ENCODE measurements at regions not wholly inside any gene's neighbourhood (a gene's known extent, or its start where the extent isn't known, plus 50 kb on each side); places are given as distances from the start of the nearest gene placed in this dataset.

DNA sequence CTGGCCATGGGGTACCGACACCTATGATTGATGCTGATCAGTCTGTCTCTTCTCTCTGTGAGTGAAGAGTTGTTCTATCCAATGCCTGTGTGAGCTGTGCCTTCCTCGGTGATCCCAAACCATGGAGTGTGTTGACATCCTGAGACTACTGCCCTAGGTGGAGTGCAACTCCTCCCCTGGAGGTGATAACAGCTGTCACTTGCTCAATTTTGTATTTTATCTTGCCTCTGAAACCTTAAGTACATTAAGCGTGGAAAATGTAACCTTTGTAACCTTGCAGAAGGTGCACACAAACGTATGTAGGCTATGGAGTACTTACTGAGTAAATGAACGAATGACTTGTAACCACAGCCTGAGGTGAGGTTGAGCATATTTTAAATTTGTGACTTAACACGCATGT is 256.2 kb downstream of the FNDC1 start:
- Mint-ChIP-seq H3K4me1 (no peaks in the 10 kb centered on the region), H3K27me3 (peaks cover 7% of the 10 kb centered on the region), H3K9me3 (ENCODE audit: insufficient read depth) (no peaks in the 10 kb centered on the region), H3K4me3 (no peak overlapping the region), H3K27ac (no peak overlapping the region)
- Histone ChIP-seq H3K4me3 (ENCODE audit: control extremely low read depth in 1 of 5, extremely low read depth in 1 of 5, insufficient read depth in 1 of 5, low read depth in 2 of 5, low read length in 4 of 5) (no peak overlapping the region), H3K4me1 (ENCODE audit: control insufficient read depth in 2 of 2, insufficient read depth in 2 of 2, low read length in 2 of 2) (no peaks in the 10 kb centered on the region), H3K79me2 (ENCODE audit: control insufficient read depth, insufficient read depth, low read length) (no peaks in the 10 kb centered on the region), H4K20me1 (ENCODE audit: control insufficient read depth, insufficient read depth, low read length, poor library complexity, severe bottlenecking) (no peaks in the 10 kb centered on the region), H3K27me3 (replicated peaks in 1 of 4; ENCODE audit: control extremely low read depth in 1 of 4, control insufficient read depth in 3 of 4, insufficient read depth in 4 of 4, low read length in 3 of 4) (peaks cover 0 to 3% (median 0%) of the 10 kb centered on the region in 4 experiments), H3K9me3 (ENCODE audit: control extremely low read depth in 1 of 3, control insufficient read depth in 2 of 3, insufficient read depth in 1 of 3, low read length in 2 of 3) (peaks cover 0 to 16% (median 0%) of the 10 kb centered on the region in 3 donors), H3K9ac (ENCODE audit: low read length) (no peak overlapping the region), H3K27ac (ENCODE audit: low read length in 2 of 2) (no peak overlapping the region), H3K4me2 (replicated peaks; ENCODE audit: low read depth, low read length, poor library complexity, severe bottlenecking) (no peak overlapping the region), H3K36me3 (replicated peaks in 1 of 2; ENCODE audit: control extremely low read depth in 1 of 2, control insufficient read depth in 1 of 2, extremely low read depth in 1 of 2, insufficient read depth in 2 of 2, low read length in 1 of 2) (no peaks in the 10 kb centered on the region), H2AFZ (ENCODE audit: insufficient read depth, low read depth, low read length, poor library complexity, severe bottlenecking) (no peak overlapping the region)
- WGBS (ENCODE audit: insufficient coverage), result 95% methylated on average over 2 of the region's 6 CpGs
- CTCF ChIA-PET, result no interaction called here
- POLR2A ChIA-PET, result no interaction called here
- no peak for ATAC-seq (ENCODE audit: low read depth)
- DNase-seq, result no peak
- intact Hi-C loops (cut with micrococcal nuclease), result no loop called here
- no peak for TF ChIP-seq EZH2 (IDR thresholded peaks at IDR 0.05; ENCODE audit: borderline replicate concordance, insufficient read depth, low read depth, low read length, poor library complexity, severe bottlenecking)
- TF ChIP-seq, protein P1, sequence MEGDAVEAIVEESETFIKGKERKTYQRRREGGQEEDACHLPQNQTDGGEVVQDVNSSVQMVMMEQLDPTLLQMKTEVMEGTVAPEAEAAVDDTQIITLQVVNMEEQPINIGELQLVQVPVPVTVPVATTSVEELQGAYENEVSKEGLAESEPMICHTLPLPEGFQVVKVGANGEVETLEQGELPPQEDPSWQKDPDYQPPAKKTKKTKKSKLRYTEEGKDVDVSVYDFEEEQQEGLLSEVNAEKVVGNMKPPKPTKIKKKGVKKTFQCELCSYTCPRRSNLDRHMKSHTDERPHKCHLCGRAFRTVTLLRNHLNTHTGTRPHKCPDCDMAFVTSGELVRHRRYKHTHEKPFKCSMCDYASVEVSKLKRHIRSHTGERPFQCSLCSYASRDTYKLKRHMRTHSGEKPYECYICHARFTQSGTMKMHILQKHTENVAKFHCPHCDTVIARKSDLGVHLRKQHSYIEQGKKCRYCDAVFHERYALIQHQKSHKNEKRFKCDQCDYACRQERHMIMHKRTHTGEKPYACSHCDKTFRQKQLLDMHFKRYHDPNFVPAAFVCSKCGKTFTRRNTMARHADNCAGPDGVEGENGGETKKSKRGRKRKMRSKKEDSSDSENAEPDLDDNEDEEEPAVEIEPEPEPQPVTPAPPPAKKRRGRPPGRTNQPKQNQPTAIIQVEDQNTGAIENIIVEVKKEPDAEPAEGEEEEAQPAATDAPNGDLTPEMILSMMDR (IDR thresholded peaks at IDR 0.05), result no peak

DNA sequence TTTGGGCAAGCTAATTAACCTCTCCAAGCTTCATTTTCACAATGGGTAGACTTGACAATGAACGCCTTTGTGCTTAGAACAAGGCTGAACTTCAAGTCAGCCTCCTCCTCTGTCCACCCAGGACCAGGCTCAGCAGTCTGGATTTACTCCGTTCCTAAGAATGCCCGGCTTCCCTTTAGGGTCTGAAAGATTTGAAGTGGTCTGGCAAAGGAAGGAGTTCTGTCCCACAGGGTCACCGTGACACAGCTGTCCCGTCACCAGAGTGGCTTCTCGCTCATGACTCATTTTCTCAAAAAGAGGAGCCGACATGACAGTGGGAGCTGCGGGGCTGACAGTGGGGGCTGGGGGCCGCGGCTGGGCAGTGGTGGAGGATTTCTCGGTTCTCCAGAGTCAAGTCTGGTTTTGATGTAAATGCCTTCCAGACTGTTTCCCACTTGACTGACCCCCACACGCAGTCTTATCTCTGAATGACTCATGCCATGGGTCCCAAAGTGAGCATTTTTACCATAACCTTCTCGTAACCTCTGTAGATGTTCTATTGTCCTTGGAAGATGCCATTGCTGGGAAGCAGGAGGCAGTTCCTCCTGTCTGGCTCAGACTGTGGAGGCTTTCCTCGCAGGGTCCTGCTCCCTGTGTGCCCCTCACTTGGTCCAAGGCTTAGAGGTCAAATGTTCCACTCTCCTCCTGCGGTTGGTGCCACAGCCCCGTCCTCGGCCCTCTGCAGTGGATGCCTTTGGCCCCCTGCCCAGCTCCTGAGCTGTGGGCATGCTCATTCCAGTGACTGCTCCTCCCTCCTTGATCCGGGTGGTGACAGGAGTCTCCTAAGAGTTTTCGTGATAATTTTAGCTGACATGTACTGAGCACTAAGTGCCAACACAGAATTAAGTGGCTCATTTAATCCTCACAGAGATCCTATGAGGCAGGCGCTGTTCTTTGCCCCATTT is 253.1 kb downstream of the FNDC1 start:
- Histone ChIP-seq H3K36me3 (replicated peaks in 1 of 2; ENCODE audit: control extremely low read depth in 1 of 2, control insufficient read depth in 1 of 2, extremely low read depth in 1 of 2, insufficient read depth in 2 of 2, low read length in 1 of 2) (no peaks in the 10 kb centered on the region), H3K9me3 (ENCODE audit: control extremely low read depth in 1 of 3, control insufficient read depth in 2 of 3, insufficient read depth in 1 of 3, low read length in 2 of 3) (peaks cover 0 to 18% (median 0%) of the 10 kb centered on the region in 3 donors), H3K27ac (ENCODE audit: low read length in 2 of 2) (no peak overlapping the region), H3K4me2 (replicated peaks; ENCODE audit: low read depth, low read length, poor library complexity, severe bottlenecking) (no peak overlapping the region), H3K4me1 (ENCODE audit: control insufficient read depth in 2 of 2, insufficient read depth in 2 of 2, low read length in 2 of 2) (no peaks in the 10 kb centered on the region), H3K9ac (ENCODE audit: low read length) (no peak overlapping the region), H3K4me3 (ENCODE audit: control extremely low read depth in 1 of 5, extremely low read depth in 1 of 5, insufficient read depth in 1 of 5, low read depth in 2 of 5, low read length in 4 of 5) (no peak overlapping the region), H3K27me3 (replicated peaks in 1 of 4; ENCODE audit: control extremely low read depth in 1 of 4, control insufficient read depth in 3 of 4, insufficient read depth in 4 of 4, low read length in 3 of 4) (peaks cover 0 to 3% (median 0%) of the 10 kb centered on the region in 4 experiments), H2AFZ (ENCODE audit: insufficient read depth, low read depth, low read length, poor library complexity, severe bottlenecking) (no peak overlapping the region), H3K79me2 (ENCODE audit: control insufficient read depth, insufficient read depth, low read length) (no peaks in the 10 kb centered on the region), H4K20me1 (ENCODE audit: control insufficient read depth, insufficient read depth, low read length, poor library complexity, severe bottlenecking) (no peaks in the 10 kb centered on the region)
- Mint-ChIP-seq H3K27ac (no peak overlapping the region), H3K27me3 (peaks cover 3% of the 10 kb centered on the region), H3K9me3 (ENCODE audit: insufficient read depth) (peaks cover 6% of the 10 kb centered on the region), H3K4me1 (no peaks in the 10 kb centered on the region), H3K4me3 (no peak overlapping the region)
- 76% methylated on average over 17 of the region's 20 CpGs for WGBS (ENCODE audit: insufficient coverage)
- POLR2A ChIA-PET, result no interaction called here
- no peak for DNase-seq
- ATAC-seq (ENCODE audit: low read depth), result no peak
- intact Hi-C loops (cut with micrococcal nuclease), result no loop called here
- TF ChIP-seq, protein P1 (IDR thresholded peaks at IDR 0.05), result no peak
- TF ChIP-seq EZH2 (IDR thresholded peaks at IDR 0.05; ENCODE audit: borderline replicate concordance, insufficient read depth, low read depth, low read length, poor library complexity, severe bottlenecking), result no peak
- CTCF ChIA-PET, result no interaction called here

All from B cell (primary cell).